Kidney glomerular epithelial cell (primary cell): ENCODE measurements at regions not wholly inside any gene's neighbourhood (a gene's known extent, or its start where the extent isn't known, plus 50 kb on each side); places are given as distances from the start of the nearest gene placed in this dataset.

Experiments
- DNase-seq: peaks from one replicate; lab custom pipeline; 2025; lab: John Stamatoyannopoulos, UW

- DNase-seq = no peak
Measured at GRCh38 chr11:103530257-103530656, 421.0 kb downstream of the DYNC2H1 start.

- DNase-seq = peak; percentile 40
Measured at GRCh38 chr11:103532133-103532788, 423.0 kb downstream of the DYNC2H1 start.

DNA sequence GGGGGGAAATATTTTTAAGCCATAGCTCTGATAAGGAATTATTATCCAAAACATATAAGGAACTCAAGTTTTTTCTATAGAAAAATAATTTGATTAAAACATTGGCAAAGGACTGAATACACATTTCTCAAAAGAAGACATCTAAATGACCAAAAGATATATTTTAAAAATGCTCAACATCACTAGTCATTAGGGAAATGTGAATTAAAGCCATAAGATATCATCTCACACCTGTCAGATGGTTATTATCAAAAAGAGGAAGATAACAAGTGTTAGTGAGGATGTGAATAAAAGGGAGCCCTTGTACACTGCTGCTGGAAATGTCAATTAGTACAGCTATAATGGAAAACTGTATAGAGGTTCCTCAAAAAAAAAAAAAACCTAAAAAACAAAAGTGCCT is 425.0 kb downstream of the DYNC2H1 start:
- no peak for DNase-seq

- no peak for DNase-seq
Measured at GRCh38 chr11:103534959-103535358, 425.7 kb downstream of the DYNC2H1 start.

- DNase-seq = no peak
Measured at GRCh38 chr11:103536335-103536722, 427.1 kb downstream of the DYNC2H1 start.

GRCh38 chr11:103537904-103538502 is 428.8 kb downstream of the DYNC2H1 start:
- DNase-seq = no peak

DNA sequence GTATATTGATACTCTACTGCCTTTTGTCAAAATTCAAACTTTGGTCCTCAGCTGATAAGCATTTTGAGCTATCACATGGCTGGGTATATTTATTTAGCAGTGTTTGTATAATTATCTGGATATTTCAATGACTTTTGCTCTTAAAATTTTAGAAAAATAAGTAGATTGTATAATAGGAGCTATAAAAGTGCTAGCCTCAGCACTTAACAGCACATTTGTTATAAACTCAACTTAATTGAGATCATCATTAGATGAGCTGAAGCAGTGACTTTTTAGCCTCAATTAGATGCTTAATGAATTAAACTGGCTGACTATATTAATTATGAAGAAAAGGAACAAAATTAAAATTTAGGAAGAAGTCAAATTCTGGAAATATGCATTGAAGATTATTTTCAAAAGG is 429.9 kb downstream of the DYNC2H1 start:
- no peak for DNase-seq

- DNase-seq = no peak
Measured at GRCh38 chr11:103541186-103541795, 432.1 kb downstream of the DYNC2H1 start.

DNA sequence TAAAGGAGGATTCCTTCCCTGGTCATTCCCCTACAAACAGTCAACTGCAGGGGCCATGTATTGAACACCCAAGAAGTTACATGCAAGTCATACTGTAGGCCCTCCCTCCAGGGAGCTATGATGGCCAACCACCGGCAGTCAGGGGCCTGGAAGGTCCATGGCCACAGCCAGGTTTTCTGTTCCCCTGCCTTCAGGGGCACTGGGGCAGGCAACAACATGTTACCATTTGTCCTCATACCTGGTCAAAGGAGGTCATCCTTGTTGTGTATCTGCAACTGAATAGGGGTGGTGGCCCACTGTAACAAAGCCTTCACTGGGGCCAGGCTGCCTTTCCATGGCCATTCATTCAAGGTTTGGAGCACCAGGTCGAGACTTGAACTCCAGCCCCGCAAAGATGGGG is 433.6 kb downstream of the DYNC2H1 start:
- DNase-seq = no peak

DNA sequence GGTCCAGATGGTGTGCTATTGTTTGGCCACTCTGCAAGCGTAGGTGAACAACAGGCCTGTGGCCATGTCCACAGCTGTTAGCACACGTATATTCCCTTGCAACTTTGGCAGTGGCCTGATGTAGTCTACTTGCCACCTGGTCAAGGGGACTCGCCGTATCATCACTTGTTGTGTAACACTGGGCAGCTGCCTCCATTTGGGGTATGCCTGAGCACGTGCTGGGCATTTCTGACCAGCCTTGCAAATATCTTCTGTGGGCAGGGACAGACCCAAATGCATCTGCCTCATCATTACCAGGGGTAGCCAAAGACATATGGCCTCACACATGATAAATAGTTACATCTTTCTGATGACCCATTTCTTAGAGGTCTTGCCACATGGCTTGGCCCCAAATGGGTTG is 434.2 kb downstream of the DYNC2H1 start:
- no peak for DNase-seq

DNA sequence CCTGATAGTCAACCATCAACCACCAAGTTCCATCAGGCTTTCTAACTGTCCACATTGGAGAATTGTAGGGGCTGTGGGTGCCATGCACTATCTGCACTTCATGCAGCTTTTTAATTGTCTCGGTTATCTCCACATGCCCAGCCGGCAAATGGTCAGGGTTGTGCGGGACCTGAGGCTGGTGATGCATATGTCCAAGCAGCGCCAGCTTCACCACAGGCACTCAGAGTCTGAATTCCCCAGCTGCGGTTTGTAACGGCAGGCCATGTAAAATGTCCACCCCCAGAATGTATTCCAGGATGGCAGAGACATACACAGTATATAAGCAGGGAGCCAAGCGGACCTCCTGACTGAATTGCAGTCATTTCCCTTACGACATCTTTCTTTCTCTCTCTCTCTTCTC is 435.6 kb downstream of the DYNC2H1 start:
- DNase-seq = no peak

DNA sequence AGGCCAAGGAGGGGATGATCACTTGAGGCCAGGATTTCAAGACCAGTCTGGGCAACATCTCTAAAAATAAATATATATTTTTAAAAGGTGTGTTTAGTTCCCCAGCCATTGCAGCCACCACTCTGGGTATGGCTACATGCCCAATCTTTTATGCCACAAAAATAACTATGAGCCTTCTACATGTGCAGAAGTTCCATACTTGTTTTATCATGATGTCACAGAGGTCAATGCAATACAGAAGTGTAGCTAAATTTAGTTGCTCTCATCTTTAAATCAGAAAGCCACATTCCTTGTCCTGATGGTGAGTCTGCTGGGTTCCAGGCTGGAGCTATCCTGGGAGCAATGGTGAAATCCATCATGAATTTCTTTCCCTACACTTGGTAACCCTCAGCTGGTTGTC is 436.3 kb downstream of the DYNC2H1 start:
- no peak for DNase-seq

- no peak for DNase-seq
Measured at GRCh38 chr11:103546236-103546635, 437.0 kb downstream of the DYNC2H1 start.

- no peak for DNase-seq
Measured at GRCh38 chr11:103547024-103547423, 437.8 kb downstream of the DYNC2H1 start.

- DNase-seq = no peak
Measured at GRCh38 chr11:103547691-103548090, 438.5 kb downstream of the DYNC2H1 start.

GRCh38 chr11:103548838-103549237 is 439.6 kb downstream of the DYNC2H1 start:
- DNase-seq = no peak

GRCh38 chr11:103550811-103551210 is 441.6 kb downstream of the DYNC2H1 start:
- no peak for DNase-seq

DNA sequence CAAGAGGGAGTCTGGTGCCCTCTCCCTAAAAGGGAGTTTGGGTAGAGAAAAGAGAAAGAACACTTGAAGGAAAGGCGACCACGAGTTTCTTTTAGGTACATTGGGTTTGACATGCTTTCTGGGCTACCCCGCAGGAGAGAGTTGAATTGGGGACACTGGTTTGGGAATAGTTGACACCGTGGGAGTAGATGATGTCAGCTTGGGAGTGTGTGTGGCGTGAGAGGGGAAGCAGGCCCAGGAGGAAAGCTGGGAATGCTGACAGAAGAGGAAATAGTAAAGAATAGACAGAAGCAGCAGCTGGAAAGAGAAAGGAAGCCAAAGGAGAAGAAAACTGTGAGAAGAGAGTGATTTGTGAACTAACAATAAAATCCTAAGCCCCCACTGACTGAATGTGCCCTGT is 442.9 kb downstream of the DYNC2H1 start:
- no peak for DNase-seq

DNA sequence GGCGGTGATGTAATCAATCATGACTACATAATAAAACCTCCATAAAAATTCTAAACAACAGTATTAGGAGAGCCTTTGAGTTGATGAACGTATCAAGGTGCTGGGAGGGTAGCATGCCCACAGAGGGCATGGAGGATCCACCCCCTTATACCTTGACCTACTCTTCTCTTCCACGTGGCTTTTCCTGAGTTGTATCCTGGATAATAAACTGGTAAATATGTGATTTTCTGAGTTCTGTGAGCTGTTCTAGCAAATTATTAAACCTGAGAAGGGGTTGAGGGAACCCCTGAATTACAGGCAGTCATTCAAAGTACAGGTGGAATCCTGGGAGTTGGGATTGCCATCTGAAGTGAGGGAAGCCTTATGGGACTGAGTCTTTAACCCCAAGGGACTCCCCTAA is 446.9 kb downstream of the DYNC2H1 start:
- DNase-seq = no peak

DNA sequence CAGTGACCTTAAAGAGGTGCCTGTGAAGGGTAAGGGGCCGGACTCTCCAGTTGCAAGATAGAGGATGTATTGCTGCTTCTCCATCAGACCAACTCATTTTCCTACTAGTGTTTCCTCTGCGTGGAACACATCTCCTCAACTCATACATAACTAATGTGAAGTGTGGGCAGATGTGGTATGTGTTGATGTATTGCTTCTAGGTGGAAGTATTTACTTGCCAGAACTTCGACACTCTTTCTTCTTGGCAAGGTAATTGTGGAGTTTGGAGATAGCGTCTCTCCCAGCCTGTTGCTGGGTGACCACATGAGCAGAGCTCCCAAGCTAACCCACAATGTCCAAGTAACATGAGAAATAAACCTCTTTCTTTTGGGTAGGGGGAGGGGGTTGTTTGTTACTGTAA is 456.9 kb downstream of the DYNC2H1 start:
- DNase-seq = no peak

GRCh38 chr11:103581760-103582159 is 454.7 kb upstream of the DDI1 start:
- peak; percentile 82 for DNase-seq

DNA sequence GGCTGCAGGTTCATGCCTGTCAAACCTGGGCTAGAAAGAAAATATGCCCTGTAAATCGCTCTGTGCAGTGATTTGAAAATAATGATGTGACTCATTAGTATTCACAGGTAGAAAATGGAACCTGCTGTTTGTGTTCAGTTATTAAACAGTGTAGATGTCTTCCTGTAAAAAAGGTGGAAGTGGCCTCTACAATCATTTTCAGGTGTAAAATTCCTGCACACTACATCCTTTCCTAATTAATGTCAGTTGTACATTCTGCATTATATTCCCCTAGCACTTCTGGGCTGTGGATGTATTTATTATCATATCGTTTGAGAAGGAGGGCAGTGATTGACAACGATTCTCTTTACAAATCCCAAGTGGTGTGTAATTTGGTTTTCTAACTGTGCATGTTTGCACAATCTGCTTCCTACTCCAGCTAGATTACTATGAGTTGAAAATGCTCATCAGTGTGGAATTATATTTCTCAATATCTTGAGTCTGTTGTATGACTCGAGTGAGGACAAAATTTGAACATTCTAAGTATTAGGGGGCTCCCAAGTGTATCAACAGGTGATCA is 454.0 kb upstream of the DDI1 start:
- DNase-seq = no peak

DNA sequence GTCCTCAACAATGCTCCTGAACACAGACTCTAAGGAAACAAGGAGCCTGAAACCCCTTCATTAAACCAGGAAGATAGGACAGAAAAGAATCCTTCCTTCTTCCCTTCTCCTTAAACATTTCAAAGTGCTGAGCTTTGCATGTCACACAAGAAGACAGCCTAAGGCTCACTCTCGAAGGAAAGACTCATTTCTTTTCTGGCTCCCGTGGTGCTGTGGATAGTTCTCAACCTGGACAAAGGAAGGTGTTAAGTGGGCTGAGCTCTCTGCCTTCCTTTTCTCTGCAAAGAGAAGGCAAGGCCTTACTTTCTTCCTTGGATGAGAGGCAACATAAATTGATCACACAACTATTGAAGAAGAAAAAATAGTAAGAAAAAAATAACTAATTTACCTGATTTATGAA is 452.4 kb upstream of the DDI1 start:
- no peak for DNase-seq
